ENCODE measurements at regions not wholly inside any gene's neighbourhood (a gene's known extent, or its start where the extent isn't known, plus 50 kb on each side); places are given as distances from the start of the nearest gene placed in this dataset.

DNA sequence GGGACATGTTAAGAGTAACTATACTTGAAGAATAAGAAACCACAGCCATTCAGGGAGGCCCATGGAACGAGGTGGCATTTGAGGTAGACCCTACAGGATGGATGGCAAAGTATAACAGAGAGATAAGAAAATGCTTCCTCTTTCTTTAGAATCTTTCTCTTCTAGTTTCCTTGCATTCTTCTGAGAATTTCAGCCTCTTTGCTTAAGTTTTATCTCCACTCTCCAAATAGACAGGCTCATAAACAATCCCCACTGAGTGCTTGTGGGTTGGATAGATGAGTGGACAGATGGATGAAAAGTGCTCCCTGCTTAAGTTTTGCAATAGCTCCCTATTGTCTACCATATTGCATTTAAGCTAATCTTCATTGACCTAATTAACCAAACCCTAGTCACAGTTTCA, 103.7 kb downstream of the MEX3B start (continued):
- TF ChIP-seq, protein P1, sequence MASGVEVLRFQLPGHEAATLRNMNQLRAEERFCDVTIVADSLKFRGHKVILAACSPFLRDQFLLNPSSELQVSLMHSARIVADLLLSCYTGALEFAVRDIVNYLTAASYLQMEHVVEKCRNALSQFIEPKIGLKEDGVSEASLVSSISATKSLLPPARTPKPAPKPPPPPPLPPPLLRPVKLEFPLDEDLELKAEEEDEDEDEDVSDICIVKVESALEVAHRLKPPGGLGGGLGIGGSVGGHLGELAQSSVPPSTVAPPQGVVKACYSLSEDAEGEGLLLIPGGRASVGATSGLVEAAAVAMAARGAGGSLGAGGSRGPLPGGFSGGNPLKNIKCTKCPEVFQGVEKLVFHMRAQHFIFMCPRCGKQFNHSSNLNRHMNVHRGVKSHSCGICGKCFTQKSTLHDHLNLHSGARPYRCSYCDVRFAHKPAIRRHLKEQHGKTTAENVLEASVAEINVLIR (CRISPR knock-in tag; IDR thresholded peaks at IDR 0.05) = no peak
- peak; percentile 91 for TF ChIP-seq SMARCA4 (IDR thresholded peaks at IDR 0.05)
- peak; percentile 87 for TF ChIP-seq PML (IDR thresholded peaks at IDR 0.05; ENCODE audit: low read length)
- TF ChIP-seq ASH1L (IDR thresholded peaks at IDR 0.05; ENCODE audit: borderline replicate concordance, low read depth, partially characterized antibody) = no peak
- TF ChIP-seq ZC3H4 (CRISPR knock-in tag; IDR thresholded peaks at IDR 0.05; ENCODE audit: borderline replicate concordance) = no peak
- TF ChIP-seq MYBL2 (IDR thresholded peaks at IDR 0.05; ENCODE audit: low read depth) = no peak
- no peak for TF ChIP-seq MYBL2 (CRISPR knock-in tag; IDR thresholded peaks at IDR 0.05; ENCODE audit: borderline replicate concordance)
- no peak for TF ChIP-seq ZNF584 (CRISPR knock-in tag; IDR thresholded peaks at IDR 0.05; ENCODE audit: low read depth)
- TF ChIP-seq, protein P2, sequence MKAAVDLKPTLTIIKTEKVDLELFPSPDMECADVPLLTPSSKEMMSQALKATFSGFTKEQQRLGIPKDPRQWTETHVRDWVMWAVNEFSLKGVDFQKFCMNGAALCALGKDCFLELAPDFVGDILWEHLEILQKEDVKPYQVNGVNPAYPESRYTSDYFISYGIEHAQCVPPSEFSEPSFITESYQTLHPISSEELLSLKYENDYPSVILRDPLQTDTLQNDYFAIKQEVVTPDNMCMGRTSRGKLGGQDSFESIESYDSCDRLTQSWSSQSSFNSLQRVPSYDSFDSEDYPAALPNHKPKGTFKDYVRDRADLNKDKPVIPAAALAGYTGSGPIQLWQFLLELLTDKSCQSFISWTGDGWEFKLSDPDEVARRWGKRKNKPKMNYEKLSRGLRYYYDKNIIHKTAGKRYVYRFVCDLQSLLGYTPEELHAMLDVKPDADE (conservative IDR thresholded peaks at IDR 0.05; ENCODE audit: control insufficient read depth, low read depth, low read length) = no peak
- TF ChIP-seq, protein P3, sequence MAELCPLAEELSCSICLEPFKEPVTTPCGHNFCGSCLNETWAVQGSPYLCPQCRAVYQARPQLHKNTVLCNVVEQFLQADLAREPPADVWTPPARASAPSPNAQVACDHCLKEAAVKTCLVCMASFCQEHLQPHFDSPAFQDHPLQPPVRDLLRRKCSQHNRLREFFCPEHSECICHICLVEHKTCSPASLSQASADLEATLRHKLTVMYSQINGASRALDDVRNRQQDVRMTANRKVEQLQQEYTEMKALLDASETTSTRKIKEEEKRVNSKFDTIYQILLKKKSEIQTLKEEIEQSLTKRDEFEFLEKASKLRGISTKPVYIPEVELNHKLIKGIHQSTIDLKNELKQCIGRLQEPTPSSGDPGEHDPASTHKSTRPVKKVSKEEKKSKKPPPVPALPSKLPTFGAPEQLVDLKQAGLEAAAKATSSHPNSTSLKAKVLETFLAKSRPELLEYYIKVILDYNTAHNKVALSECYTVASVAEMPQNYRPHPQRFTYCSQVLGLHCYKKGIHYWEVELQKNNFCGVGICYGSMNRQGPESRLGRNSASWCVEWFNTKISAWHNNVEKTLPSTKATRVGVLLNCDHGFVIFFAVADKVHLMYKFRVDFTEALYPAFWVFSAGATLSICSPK (IDR thresholded peaks at IDR 0.05; ENCODE audit: borderline replicate concordance) = no peak
- TF ChIP-seq TEAD2 (tag; IDR thresholded peaks at IDR 0.05) = no peak
- peak; percentile 76 for TF ChIP-seq FOXM1 (IDR thresholded peaks at IDR 0.05; ENCODE audit: low read depth)
- no peak for TF ChIP-seq FOXM1 (CRISPR knock-in tag; IDR thresholded peaks at IDR 0.05; ENCODE audit: low read depth)
- TF ChIP-seq, protein P4, sequence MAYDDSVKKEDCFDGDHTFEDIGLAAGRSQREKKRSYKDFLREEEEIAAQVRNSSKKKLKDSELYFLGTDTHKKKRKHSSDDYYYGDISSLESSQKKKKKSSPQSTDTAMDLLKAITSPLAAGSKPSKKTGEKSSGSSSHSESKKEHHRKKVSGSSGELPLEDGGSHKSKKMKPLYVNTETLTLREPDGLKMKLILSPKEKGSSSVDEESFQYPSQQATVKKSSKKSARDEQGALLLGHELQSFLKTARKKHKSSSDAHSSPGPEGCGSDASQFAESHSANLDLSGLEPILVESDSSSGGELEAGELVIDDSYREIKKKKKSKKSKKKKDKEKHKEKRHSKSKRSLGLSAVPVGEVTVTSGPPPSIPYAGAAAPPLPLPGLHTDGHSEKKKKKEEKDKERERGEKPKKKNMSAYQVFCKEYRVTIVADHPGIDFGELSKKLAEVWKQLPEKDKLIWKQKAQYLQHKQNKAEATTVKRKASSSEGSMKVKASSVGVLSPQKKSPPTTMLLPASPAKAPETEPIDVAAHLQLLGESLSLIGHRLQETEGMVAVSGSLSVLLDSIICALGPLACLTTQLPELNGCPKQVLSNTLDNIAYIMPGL (CRISPR knock-in tag; IDR thresholded peaks at IDR 0.05) = no peak
- TF ChIP-seq, protein P5, sequence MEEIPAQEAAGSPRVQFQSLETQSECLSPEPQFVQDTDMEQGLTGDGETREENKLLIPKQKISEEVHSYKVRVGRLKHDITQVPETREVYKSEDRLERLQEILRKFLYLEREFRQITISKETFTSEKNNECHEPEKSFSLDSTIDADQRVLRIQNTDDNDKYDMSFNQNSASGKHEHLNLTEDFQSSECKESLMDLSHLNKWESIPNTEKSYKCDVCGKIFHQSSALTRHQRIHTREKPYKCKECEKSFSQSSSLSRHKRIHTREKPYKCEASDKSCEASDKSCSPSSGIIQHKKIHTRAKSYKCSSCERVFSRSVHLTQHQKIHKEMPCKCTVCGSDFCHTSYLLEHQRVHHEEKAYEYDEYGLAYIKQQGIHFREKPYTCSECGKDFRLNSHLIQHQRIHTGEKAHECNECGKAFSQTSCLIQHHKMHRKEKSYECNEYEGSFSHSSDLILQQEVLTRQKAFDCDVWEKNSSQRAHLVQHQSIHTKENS (CRISPR knock-in tag; IDR thresholded peaks at IDR 0.05) = no peak
- TF ChIP-seq U2AF2 (optimal IDR thresholded peaks at IDR 0.05; ENCODE audit: low read depth, low read length) = no peak
